Activated CD8-positive, alpha-beta memory T cell treated with anti-CD3 and anti-CD28 coated beads, Interleukin-2, amount 50 U/mL, for 24 hours (primary cell): ENCODE measurements at regions not wholly inside any gene's neighbourhood (a gene's known extent, or its start where the extent isn't known, plus 50 kb on each side); places are given as distances from the start of the nearest gene placed in this dataset.
"Not testable (repeated sequence)": the region's sequence is repeated elsewhere in the genome, so short reads cannot be mapped to it uniquely, and the experiment has no call there.

Experiments used
- DNase-seq: peaks from one replicate; pipeline ENCODE4 v3.0.0-alpha.2; 2020; ENCODE audit errors: extremely low read depth

GRCh38 chr9:129561594-129562281 is 59.2 kb downstream of the C9orf50 start:
- no peak for DNase-seq

DNA sequence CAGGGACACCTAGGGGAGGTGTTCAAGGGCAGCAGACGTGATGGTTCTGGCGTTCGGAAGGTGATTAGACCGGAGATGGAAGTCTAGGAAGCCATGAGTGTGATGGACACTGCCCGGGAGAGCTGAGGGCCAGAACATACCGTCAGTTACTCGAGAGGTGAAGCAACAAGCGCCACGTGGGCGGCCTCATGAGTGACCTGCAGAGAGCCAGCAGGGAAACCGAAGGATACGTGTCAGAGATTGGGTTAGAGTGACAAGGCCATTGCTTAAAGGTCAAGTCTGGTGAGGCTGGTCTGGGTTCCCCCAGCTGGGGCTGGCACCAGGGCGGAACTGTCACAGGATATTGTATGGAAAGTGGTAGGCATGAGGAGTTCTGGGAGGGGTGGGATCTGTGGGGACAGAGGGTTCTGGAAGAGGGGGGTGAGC is 60.0 kb downstream of the C9orf50 start:
- no peak for DNase-seq

- no peak for DNase-seq
Measured at GRCh38 chr9:129559506-129559881, 61.4 kb downstream of the C9orf50 start.

DNA sequence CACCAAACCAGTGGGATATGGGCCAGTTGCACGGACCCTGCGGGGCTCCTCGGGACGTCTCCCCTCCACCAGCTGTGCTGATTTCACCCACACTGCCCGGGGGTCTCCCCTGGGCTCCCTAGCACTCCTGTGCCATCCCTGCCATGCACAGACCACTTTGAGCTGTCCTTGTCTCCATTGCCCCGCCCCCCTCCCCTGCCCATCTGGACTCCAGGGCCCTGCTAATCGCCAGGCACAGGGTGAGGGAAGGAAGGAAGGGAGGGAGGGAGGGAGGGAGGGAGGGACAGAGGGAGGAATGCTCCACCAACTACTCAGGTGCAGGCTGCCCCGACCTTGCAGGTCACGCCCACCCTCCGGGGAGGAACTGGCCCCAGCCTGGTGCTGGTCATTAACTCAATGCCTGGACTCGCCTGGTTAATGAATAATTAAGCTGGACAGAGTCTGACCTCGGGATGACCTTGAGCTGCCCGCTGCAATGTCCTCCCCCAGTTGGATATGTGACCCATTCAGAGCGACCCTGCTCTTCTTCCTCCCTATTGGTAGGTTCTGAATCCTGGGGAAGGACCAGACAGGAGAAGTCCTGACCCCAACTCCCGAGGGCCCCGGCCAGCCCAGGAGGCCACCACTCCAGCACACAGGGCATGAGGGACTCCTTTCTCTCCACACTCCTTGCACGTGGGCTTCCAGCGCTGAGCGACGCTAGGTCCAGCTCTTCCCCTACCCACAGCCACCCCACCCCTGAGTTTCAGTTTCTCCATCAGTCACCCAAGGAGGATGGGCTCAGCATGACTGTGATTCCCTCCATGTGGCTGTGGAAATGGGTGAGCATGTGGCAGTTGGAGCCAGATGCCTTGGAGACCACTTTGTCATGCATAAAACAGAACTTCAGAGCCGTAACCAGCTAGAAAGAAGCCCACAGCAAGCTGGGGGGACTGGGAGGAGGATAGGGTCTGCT is 62.1 kb downstream of the C9orf50 start:
- DNase-seq, result no peak

DNA sequence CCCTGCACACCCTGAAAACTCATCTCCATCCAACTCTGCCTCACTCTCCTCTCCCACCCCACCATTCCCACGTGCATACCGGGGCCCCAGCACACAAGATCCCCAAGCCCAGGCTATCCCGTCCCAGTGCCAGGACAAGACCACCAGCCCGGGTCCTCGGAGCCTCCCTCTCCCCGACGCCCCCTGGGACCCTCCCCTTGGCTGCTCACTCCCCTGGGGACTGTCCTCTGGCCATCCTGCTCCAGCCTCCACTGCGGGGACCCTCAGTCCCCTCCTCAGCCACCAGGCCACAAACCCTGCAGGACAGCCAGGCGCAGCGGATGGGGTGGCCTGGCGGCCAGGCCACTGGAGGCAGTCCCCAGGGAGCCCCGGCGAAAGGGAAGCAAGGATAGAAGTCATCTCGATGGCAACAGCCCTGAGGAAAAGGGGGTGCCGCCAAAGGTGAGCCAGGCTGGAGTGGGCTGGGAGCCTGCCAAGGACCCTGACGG is 62.8 kb downstream of the C9orf50 start:
- DNase-seq, result no peak

GRCh38 chr9:129557192-129558036 is 63.5 kb downstream of the C9orf50 start:
- DNase-seq, result no peak

DNA sequence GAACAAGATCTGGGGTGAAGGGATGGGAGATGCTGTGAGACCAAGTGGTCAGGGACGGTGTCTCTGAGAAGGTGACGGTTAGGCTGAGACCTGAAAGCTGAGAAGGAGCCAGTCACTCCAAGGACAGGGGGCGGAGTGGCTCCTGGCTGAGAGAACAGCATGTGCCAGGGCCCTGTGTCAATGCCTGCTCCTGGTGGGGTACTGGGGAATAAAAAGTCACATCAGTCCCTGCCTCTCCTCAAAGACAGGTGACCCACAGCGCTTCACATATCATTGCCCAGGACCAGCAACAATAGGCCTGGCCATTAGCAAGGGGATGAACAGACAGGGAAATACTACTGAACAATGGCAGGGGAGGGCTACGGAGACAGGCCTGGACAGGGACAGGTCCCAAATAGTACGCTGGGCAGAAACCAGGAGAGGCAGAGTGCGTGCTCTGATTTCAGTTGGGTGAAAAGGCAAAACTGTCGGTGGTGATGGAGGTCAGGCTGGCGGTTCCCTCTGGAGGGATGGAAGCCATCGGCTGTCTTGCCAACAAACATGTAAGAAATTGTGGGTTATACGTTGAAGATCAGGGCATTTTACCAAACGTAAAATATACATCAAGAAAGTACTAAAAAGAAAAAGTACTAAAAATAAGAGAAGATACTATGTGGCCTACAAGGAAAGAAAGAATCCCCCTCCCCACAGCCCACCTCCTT is 64.3 kb downstream of the C9orf50 start:
- DNase-seq, result no peak

DNA sequence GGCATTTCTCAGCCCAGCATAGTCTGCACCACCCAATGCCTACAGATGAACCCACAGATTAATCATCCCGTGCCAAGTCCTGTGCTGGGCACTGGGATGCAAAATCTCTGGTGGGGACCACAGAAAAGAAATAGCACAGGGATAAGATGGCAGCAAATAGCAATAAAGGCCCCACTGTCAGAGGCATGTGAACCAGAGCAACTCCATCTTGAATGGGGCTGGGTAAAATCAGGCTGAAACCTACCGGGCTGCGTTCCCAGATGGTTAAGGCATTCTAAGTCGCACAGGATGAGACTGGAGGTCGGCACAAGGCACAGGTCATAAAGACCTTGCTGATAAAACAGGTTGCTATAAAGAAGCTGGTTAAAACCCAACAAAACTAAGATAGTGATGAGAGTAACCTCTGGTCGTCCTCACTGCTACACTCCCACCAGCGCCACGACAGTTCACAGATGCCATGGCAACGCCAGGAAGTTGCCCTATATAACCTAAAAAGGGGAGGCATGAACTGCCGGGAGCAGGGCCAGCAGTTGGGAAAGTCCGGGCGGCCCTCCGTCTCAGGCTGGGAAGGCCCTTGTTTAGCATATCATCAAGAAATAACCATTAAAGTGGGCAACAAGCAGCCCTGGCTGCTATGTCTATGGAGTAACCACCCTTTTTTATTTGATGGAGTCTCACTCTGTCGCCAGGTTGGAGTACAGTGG is 65.2 kb downstream of the C9orf50 start:
- no peak for DNase-seq

GRCh38 chr9:129554649-129555048 is 66.3 kb downstream of the C9orf50 start:
- DNase-seq, result no peak

DNA sequence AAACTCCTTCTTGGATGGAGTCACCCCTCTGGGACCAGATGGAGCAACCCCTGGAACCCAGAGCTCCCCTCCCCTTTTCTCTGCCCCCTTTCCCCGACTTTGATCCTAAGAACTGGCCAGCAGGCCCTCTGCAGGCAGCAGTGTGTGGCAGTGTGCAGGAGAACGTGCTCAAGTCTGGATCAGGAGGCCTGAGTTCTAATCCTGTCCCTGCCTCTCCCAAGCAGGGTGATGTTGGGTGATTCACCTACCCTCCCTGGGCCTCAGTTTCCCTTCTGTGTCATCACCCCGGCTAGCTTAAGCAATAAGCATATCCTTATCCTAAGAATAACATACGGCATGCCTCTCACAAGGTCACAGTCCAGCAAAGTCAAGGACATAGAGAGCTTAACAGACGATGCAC is 67.6 kb downstream of the C9orf50 start:
- DNase-seq, result no peak

GRCh38 chr9:129552064-129552463 is 68.8 kb downstream of the C9orf50 start:
- no peak for DNase-seq

DNA sequence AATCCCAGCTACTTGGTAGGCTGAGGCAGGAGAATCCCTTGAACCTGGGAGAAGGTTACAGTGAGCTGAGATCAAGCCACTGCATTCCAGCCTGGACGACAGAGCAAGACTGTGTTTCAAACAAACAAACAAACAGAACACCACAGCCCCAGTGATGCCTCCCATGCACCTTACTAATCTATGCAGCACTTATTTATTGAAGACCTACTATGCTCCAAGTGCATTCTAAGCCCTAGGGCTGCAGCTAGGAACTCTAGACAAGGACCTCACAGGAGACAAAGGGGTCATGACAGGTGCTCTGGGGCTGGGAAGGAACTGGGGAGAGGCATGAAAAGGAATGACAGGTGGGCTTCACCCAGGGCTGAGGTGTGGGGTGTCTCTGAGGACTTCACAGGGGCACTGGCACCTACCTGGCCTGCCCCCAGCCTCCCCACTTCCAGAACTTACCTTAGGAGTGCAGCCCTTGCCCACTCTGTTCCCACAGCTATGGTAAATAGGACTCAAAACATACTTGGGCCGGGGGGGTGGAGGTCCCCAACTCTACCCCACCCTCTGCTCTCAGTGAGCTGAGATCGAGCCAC is 69.4 kb downstream of the C9orf50 start:
- no peak for DNase-seq

- DNase-seq, result not testable (repeated sequence)
Measured at GRCh38 chr9:129550977-129551376, 69.9 kb downstream of the C9orf50 start.

GRCh38 chr9:129550199-129550839 is 70.6 kb downstream of the C9orf50 start:
- no peak for DNase-seq

DNA sequence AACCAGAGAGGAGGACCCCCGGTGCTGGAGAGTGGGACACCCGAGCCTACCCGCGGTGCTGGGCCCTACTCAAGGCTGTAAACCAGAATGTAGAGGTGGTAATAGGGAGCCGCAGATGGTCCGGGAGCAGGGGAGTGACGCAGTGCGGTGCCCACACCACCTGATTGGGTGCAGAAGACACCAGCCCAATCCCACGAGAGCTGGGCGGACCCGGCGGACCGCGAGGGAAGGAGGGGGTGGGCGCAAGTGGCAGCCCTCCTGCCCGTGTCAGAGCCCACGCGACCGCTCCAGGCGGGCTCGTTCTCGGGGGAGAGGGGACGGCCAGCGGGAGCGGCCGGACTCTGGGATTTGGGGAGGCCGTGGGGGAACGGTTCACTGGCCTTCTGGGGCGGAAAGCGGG is 71.2 kb downstream of the C9orf50 start:
- no peak for DNase-seq

GRCh38 chr9:129549139-129549538 is 71.8 kb downstream of the C9orf50 start:
- no peak for DNase-seq

GRCh38 chr9:129548571-129549135 is 72.2 kb downstream of the C9orf50 start:
- no peak for DNase-seq

DNA sequence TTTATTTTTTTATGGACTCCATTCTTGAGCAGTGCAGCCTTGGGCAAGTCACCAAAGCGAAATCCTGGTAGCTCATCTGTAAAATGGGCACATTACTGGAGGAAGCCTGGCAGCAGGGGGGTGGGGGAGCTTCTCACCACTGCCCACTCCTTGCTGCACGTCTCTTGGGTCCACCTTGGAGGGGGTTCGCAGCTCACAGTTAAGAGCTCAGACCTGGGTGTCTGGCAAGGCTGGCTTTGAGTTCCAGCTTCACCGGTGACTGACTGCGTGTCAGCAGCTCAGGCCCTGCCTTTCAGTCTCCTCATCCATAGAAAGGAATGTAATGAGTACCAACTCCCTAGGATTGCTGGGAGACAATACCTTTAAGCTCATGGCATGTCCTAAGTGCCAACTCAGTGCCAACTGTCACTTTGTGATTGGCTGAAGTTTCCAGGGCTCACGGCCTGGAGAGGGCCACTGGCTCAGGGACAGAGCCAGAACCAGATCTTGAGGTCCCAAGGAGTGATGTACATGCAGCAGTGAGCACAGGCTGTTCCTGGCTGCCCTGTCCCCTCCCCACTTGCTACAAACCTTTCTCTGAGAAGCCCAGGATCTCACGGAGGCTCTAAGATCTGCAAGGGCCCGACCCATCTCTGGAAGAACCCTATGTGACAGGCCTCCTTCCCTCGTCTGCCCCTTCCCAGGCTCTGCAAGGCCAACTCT is 72.9 kb downstream of the C9orf50 start:
- no peak for DNase-seq

GRCh38 chr9:129547063-129547462 is 73.8 kb downstream of the C9orf50 start:
- no peak for DNase-seq
